ENCODE measurements at regions not wholly inside any gene's neighbourhood (a gene's known extent, or its start where the extent isn't known, plus 50 kb on each side); places are given as distances from the start of the nearest gene placed in this dataset.

DNA sequence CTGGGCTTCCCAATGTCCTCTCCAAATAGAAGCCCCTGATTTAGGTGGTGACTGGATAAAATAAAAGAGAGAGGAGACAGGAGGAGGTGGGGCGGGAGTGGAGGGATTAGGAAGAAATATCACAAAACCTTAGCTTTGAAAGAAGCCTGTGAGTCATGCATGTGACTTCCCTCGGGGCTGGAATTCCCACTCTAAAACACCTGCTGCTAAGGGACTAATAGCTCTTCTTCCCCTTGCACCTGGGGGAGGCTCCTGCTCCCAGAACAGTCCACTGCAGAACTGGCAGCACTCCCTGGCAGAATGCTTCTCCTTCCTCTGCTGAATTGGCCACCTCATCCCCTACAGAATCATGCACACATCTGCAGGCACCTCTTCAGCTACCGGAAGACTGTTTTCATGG, 207.2 kb downstream of the ATG4C start:
- TF ChIP-seq, protein P1, sequence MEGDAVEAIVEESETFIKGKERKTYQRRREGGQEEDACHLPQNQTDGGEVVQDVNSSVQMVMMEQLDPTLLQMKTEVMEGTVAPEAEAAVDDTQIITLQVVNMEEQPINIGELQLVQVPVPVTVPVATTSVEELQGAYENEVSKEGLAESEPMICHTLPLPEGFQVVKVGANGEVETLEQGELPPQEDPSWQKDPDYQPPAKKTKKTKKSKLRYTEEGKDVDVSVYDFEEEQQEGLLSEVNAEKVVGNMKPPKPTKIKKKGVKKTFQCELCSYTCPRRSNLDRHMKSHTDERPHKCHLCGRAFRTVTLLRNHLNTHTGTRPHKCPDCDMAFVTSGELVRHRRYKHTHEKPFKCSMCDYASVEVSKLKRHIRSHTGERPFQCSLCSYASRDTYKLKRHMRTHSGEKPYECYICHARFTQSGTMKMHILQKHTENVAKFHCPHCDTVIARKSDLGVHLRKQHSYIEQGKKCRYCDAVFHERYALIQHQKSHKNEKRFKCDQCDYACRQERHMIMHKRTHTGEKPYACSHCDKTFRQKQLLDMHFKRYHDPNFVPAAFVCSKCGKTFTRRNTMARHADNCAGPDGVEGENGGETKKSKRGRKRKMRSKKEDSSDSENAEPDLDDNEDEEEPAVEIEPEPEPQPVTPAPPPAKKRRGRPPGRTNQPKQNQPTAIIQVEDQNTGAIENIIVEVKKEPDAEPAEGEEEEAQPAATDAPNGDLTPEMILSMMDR (conservative IDR thresholded peaks at IDR 0.05) = no peak
- Mint-ChIP-seq H3K4me3 (no peak overlapping the region), H3K4me1 (peaks cover 25% of the 10 kb centered on the region), H3K9me3 (no peaks in the 10 kb centered on the region), H3K27ac (no peak overlapping the region), H3K27me3 (ENCODE audit: insufficient read depth) (peaks cover 2% of the 10 kb centered on the region), H3K36me3 (ENCODE audit: low read depth) (no peaks in the 10 kb centered on the region)
- H3K9ac ChIP-seq (ENCODE audit: extremely low read depth, low read length, poor library complexity, severe bottlenecking) = no peak overlapping the region
- H3K9me3 ChIP-seq (ENCODE audit: control insufficient read depth, low read length) = no peaks in the 10 kb centered on the region
- H3K36me3 ChIP-seq (ENCODE audit: control insufficient read depth, insufficient read depth, low read length) = no peaks in the 10 kb centered on the region
- H3K27ac ChIP-seq (ENCODE audit: low read depth, low read length) = no peak overlapping the region
- no peaks in the 10 kb centered on the region for H3K27me3 ChIP-seq (ENCODE audit: control insufficient read depth, insufficient read depth, low read length, poor library complexity, severe bottlenecking)
- peak; percentile 75 for DNase-seq
- 52 to 59% methylated on average over 2 to 3 of the region's 3 CpGs for WGBS, 2 experiments (ENCODE audit: insufficient coverage in 1 of 2, insufficient read length in 1 of 2)
- H3K4me3 ChIP-seq (ENCODE audit: low read length) = no peak overlapping the region
- peaks cover 6% of the 10 kb centered on the region for H3K4me1 ChIP-seq (ENCODE audit: control insufficient read depth, insufficient read depth, low read length)

DNA sequence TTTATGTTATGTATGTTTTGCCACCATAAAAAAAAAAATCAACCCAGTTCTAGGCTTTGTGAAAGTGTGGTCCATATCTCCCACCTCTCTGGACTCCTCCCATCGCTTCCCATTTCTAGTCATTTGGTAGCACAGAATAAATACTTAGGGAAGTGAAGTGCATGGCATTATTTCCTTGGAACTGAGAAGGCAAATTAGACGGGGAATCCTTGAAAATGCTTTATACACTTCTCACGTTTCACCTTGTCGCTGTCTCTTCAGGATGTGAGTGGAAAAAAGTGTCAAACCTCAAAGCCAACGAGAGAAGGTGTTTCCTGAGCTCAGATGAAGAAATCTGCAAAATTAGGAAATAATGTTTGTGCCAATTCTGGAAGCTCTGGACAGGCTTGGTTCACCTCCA, 209.9 kb downstream of the ATG4C start:
- H3K4me3 Mint-ChIP-seq = no peak overlapping the region

DNA sequence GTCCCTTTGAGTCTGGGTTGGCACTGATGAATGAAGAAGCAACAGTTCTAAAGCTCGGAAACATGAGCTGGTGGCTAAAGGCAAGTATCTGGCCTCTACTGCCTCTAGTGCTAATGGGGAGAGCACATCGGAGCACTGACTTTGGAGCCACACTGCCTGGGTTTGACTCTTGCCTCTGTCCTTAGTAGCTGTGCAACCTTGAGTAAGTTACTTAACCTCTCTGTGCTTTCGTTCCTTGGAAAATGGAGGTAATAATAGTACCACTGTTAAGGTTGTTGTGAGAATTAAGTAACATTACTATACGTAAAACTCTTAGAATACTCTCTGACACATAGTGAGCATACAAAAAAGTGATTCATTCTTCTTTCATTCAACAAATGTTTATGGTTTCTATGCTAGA, 211.2 kb downstream of the ATG4C start:
- WGBS, 2 experiments (ENCODE audit: insufficient coverage in 1 of 2, insufficient read length in 1 of 2) = 94 to 100% methylated on average over 2 to 3 of the region's 4 CpGs

More for the DNA sequence above, 209.9 kb downstream of the ATG4C start:
- H3K4me1 Mint-ChIP-seq = peaks cover 38% of the 10 kb centered on the region
- no peaks in the 10 kb centered on the region for H3K27me3 Mint-ChIP-seq (ENCODE audit: insufficient read depth)
- H3K4me3 ChIP-seq (ENCODE audit: low read length) = no peak overlapping the region
- no peaks in the 10 kb centered on the region for H3K27me3 ChIP-seq (ENCODE audit: control insufficient read depth, insufficient read depth, low read length, poor library complexity, severe bottlenecking)
- H3K36me3 ChIP-seq (ENCODE audit: control insufficient read depth, insufficient read depth, low read length) = no peaks in the 10 kb centered on the region
- TF ChIP-seq, protein P1 (conservative IDR thresholded peaks at IDR 0.05) = no peak
- 97 to 100% methylated on average over 4 to 5 of the region's 5 CpGs for WGBS, 2 experiments (ENCODE audit: insufficient coverage in 1 of 2, insufficient read length in 1 of 2)
- H3K9ac ChIP-seq (ENCODE audit: extremely low read depth, low read length, poor library complexity, severe bottlenecking) = no peak overlapping the region
- no peaks in the 10 kb centered on the region for H3K9me3 ChIP-seq (ENCODE audit: control insufficient read depth, low read length)
- H3K27ac ChIP-seq (ENCODE audit: low read depth, low read length) = no peak overlapping the region
- H3K27ac Mint-ChIP-seq = no peak overlapping the region
- no peaks in the 10 kb centered on the region for H3K9me3 Mint-ChIP-seq
- peaks cover 6% of the 10 kb centered on the region for H3K4me1 ChIP-seq (ENCODE audit: control insufficient read depth, insufficient read depth, low read length)
- no peaks in the 10 kb centered on the region for H3K36me3 Mint-ChIP-seq (ENCODE audit: low read depth)
- no peak for DNase-seq

More for the DNA sequence above, 211.2 kb downstream of the ATG4C start:
- TF ChIP-seq, protein P1 (conservative IDR thresholded peaks at IDR 0.05) = no peak
- Mint-ChIP-seq H3K9me3 (no peaks in the 10 kb centered on the region), H3K4me1 (peaks cover 49% of the 10 kb centered on the region), H3K27ac (no peak overlapping the region), H3K36me3 (ENCODE audit: low read depth) (no peaks in the 10 kb centered on the region), H3K27me3 (ENCODE audit: insufficient read depth) (no peaks in the 10 kb centered on the region), H3K4me3 (no peak overlapping the region)
- Histone ChIP-seq H3K36me3 (ENCODE audit: control insufficient read depth, insufficient read depth, low read length) (no peaks in the 10 kb centered on the region), H3K4me3 (ENCODE audit: low read length) (no peak overlapping the region), H3K9ac (ENCODE audit: extremely low read depth, low read length, poor library complexity, severe bottlenecking) (no peak overlapping the region), H3K9me3 (ENCODE audit: control insufficient read depth, low read length) (no peaks in the 10 kb centered on the region), H3K27me3 (ENCODE audit: control insufficient read depth, insufficient read depth, low read length, poor library complexity, severe bottlenecking) (no peaks in the 10 kb centered on the region), H3K4me1 (ENCODE audit: control insufficient read depth, insufficient read depth, low read length) (peaks cover 11% of the 10 kb centered on the region), H3K27ac (ENCODE audit: low read depth, low read length) (no peak overlapping the region)
- DNase-seq = no peak
